HG02798 (cell line): ENCODE measurements at regions not wholly inside any gene's neighbourhood (a gene's known extent, or its start where the extent isn't known, plus 50 kb on each side); places are given as distances from the start of the nearest gene placed in this dataset.
"Not testable (repeated sequence)": the region's sequence is repeated elsewhere in the genome, so short reads cannot be mapped to it uniquely, and the experiment has no call there.

ENCODE experiments used
- ATAC-seq: cut with Tn5 transposase; IDR thresholded peaks from one replicate; pipeline ENCODE4 v1.9.1; 2021; ENCODE audit warnings: mild to moderate bottlenecking; ENCODE audit not compliant: unreplicated experiment, poor library complexity

GRCh38 chr9:31542384-31543055, 841.9 kb upstream of the ACO1 start:
- peak; percentile 99 for ATAC-seq

- no peak for ATAC-seq
Observed at GRCh38 chr9:31554941-31555340, 829.5 kb upstream of the ACO1 start.

GRCh38 chr9:31556667-31557463, 827.6 kb upstream of the ACO1 start:
- no peak for ATAC-seq

GRCh38 chr9:31572190-31572589, 812.3 kb upstream of the ACO1 start:
- ATAC-seq = not testable (repeated sequence)

GRCh38 chr9:31573561-31573960, 810.9 kb upstream of the ACO1 start:
- ATAC-seq = no peak

GRCh38 chr9:31574006-31574765, 810.3 kb upstream of the ACO1 start:
- ATAC-seq = no peak

GRCh38 chr9:31582071-31582470, 802.4 kb upstream of the ACO1 start:
- ATAC-seq = no peak

- no peak for ATAC-seq
Observed at GRCh38 chr9:31582561-31582960, 801.9 kb upstream of the ACO1 start.

GRCh38 chr9:31585158-31585557, 799.3 kb upstream of the ACO1 start:
- no peak for ATAC-seq

- ATAC-seq = no peak
Observed at GRCh38 chr9:31587146-31587545, 797.3 kb upstream of the ACO1 start.

GRCh38 chr9:31588006-31588405, 796.4 kb upstream of the ACO1 start:
- no peak for ATAC-seq

- no peak for ATAC-seq
Observed at GRCh38 chr9:31588756-31589155, 795.7 kb upstream of the ACO1 start.

GRCh38 chr9:31590091-31590490, 794.4 kb upstream of the ACO1 start:
- ATAC-seq = no peak

- not testable (repeated sequence) for ATAC-seq
Observed at GRCh38 chr9:31597086-31597485, 787.4 kb upstream of the ACO1 start.

GRCh38 chr9:31597977-31598376, 786.5 kb upstream of the ACO1 start:
- ATAC-seq = peak; percentile 48

- ATAC-seq = no peak
Observed at GRCh38 chr9:31601666-31602065, 782.8 kb upstream of the ACO1 start.

GRCh38 chr9:31604531-31604930, 779.9 kb upstream of the ACO1 start:
- ATAC-seq = no peak

- no peak for ATAC-seq
Observed at GRCh38 chr9:31605164-31605563, 779.3 kb upstream of the ACO1 start.

- no peak for ATAC-seq
Observed at GRCh38 chr9:31606678-31607077, 777.8 kb upstream of the ACO1 start.

GRCh38 chr9:31608416-31608815, 776.0 kb upstream of the ACO1 start:
- no peak for ATAC-seq

- ATAC-seq = no peak
Observed at GRCh38 chr9:31608881-31609280, 775.6 kb upstream of the ACO1 start.
